Iris pigment epithelial cell (primary cell): ENCODE measurements at regions not wholly inside any gene's neighbourhood (a gene's known extent, or its start where the extent isn't known, plus 50 kb on each side); places are given as distances from the start of the nearest gene placed in this dataset.

ENCODE experiments used
- DNase-seq: peaks from one replicate; pipeline ENCODE4 v3.0.0-alpha.2; 2011; ENCODE audit warnings: low read depth

DNA sequence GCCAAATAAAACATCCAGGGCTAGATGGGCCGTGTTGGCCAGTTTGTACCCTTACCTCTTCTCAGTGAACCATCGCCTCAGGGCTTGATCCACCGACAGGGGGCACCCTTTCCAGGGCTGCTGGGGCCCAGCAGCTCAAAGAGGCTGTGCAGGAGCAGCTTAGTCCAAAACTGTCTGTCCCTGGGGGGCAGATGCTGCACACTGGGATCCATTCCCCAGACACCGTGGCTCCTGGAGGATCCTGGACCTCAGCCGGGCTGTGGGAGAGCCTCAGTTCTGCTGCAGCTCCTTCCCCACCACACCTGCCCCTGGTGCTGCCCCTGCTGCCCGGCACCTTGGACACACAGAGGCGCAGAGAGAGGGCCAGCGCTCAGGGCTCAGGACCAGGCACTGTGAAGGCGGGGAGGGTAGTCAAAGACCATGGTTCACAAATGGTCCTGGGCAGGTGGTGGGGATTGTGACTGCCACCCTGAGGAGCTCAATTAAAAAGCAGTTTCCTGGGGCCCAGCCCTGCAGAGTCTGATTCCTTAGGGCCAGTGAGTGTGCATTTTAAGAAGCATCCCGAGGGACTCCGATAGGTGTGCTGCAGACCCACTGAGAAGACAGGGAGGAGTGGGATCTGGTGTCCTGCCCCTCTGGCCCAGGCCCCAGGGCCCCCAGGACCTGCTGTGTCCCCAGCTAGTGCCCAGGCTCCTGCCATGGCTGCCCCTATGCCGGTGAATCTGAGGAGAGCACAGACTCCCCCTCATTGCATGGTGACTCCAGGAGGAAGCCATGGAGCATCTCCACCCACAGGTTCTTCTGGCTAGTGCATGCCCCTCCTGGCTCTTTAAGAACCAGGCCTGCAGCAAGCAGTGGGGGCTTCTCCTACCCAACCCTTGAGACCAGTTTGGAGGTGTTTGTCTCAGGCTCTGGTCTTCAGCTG, 86.5 kb upstream of the PRR20G start:
- no peak for DNase-seq

DNA sequence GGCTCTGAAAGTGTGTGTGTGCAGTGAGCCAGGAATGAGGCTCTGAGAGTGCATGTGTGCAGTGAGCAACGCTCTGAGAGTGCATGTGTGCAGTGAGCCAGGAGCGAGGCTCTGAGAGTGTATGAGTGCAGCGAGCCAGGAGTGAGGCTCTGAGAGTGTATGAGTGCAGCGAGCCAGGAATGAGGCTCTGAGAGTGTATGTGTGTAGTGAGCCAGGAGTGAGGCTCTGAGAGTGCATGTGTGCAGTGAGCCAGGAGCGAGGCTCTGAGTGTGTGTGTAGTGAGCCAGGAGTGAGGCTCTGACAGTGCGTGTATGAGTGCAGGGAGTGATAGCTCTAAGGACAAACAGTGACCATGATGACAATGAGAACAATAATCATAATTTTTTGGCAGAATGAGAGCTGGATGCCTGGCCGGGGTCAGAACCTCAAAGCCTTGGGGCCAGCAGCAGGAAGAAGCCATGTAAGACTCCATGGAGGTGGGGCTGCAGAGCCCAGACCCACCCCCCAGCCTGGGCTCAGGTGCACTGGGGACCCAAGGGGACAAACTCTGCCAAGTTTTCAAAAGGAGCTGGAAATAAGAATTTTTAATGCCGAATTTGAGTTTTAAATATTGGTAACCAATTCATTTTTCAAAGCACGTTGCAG, 85.7 kb upstream of the PRR20G start:
- DNase-seq, result no peak

- DNase-seq, result no peak
Observed at GRCh38 chr3:127371846-127372245, 84.0 kb upstream of the PRR20G start.

- no peak for DNase-seq
Observed at GRCh38 chr3:127371334-127371733, 83.5 kb upstream of the PRR20G start.

- DNase-seq, result no peak
Observed at GRCh38 chr3:127370906-127371305, 83.1 kb upstream of the PRR20G start.

DNA sequence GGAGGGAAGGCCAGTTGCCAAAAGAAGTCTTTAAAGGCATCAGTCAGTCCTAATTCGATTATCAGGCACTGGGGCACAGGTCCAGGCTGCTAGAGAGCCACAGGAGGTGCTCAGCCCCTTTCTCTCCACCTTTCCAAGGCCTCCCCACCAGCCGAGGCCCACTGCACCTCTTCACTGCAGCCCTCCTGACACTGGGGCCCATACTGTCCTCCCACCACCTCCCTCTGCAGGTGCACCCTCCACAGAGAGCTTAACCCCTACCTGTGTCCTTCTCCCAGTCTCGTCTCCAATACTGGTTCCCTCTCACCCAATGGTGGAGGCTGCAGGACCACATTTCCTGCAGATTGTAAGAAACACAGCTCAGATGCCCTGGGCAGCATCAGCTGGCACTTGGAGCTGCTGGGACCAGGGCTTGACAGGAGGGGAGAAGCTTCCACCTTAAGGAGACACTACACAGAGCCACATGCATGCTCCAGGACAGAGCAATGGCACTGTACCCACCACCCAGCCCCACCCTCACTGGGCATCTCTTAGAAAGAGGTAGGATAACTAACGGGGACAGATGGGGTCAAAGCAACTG, 81.6 kb upstream of the PRR20G start:
- no peak for DNase-seq

DNA sequence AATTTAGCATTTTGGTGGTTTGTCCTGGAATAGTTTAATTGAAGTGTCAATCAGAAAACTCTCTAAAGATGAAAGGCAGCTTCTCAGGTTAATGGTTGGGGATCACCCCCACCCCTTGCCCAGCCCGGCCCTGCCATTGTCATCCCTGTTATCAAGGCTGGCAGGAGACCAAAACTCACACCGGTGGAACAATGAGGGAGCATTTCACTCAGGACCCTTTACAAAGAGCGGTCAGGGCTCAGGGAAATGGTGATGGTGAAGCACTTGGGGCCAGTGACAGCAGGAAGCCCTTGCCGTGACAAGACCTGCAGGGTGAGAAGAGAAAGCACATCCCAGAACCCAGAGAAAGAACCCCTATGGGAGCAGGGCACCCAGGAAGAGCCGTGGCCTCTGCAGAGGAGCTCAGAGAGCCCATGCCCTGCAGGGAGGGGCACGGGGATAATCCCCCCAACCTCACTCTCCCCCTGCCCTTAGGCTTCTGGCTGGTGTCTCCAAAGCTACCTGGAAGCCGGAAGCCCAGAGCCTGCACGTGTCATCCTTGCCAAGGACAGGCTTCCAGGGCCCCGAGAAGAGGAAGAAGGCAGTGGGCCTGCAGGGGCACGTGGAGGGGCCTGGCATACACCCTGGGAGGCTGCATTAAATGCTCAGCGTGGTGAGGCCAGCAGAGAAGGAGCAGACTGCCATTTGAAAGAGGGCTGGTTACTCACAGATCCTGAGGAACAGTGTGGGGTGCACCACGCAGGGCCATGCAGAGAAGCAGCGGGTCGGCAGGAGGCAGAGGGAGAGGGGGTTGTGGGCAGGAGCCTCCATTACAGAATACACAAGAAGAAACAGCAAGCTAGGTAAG, 80.6 kb upstream of the PRR20G start:
- DNase-seq, result no peak

GRCh38 chr3:127367593-127367992, 79.7 kb upstream of the PRR20G start:
- DNase-seq, result no peak

- no peak for DNase-seq
Observed at GRCh38 chr3:127366383-127366782, 78.5 kb upstream of the PRR20G start.

DNA sequence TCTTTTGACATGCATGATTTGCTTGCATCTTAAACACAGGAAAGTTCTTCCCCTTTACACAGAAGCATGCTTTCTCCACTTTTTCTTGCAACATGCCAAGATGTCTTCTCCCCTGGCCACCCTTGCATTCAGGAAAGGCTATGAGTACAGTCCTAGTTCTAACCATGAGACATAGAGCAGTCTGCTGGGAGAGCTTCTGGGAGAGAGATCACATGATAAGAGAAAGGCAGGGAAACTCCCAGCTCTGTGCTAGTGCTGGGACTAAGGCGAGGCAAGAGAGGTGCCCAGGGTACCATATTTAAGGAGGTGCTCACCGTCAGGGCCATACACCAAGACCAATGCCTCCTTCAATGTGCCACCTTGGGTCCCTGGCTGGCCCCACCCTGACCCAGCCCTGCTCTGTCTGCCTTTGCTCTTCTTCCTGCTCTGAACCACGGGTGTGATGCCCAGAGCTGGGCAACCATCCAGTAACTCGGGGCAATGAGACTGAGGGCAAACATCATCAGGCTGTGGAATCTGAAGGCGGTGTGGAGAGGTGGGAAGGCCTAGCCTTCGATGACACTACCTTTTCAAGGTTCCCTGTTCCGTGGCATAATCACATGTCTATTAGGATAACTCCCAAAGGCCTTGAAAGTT, 77.4 kb upstream of the PRR20G start:
- no peak for DNase-seq

GRCh38 chr3:127363891-127364290, 76.0 kb upstream of the PRR20G start:
- no peak for DNase-seq

- no peak for DNase-seq
Observed at GRCh38 chr3:127363171-127363570, 75.3 kb upstream of the PRR20G start.

- DNase-seq, result no peak
Observed at GRCh38 chr3:127360647-127361046, 72.8 kb upstream of the PRR20G start.

- no peak for DNase-seq
Observed at GRCh38 chr3:127358641-127359040, 70.8 kb upstream of the PRR20G start.

GRCh38 chr3:127356381-127356780, 68.5 kb upstream of the PRR20G start:
- DNase-seq, result no peak

DNA sequence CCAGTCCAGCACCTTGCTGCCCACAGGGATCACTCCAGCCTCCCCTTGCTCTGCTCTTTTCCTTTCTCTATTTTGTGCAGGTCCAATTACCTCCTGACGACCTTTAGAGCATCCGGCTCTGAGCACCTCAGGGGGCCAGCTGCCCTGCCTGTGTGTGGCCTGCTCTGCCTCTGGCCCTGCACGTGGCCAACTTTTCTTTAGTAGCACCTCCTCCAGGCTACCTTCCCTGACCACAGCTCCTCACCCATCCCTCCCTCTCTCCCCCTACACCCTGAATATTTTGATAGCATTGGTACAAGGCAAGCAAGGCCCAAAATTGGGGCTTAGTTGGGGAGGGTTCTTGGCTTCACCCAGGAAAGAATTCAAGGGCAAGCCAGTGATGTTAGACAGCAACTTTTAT, 66.9 kb upstream of the PRR20G start:
- no peak for DNase-seq

GRCh38 chr3:127352612-127353011, 64.8 kb upstream of the PRR20G start:
- DNase-seq, result no peak

DNA sequence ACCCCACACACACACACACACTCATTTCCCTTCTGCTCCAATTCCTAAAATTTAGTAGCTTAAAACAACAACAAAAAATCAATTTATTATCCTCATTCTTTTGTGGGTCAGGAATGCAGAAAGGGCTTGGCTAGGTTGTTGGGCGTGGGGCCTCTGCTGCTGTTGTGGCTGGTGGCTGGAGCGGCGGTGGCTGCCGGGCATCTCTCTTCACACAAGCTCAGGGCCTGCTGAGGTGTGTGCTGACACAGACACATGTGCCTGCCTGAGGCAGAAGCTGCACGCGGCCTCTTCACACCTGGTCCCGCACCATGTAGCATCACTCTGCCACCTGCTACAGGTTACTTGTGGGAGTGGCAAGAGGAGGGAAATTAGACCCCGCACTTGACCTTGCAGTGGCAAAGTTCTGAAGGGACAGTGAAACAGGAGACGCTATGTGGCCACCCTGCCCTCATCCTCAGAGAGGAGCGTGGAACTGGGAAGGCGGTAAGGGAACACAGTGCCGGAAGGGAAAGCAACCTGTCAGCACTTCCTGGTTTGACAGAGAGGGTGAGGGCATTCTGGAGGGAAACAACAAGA, 64.0 kb upstream of the PRR20G start:
- no peak for DNase-seq

GRCh38 chr3:127351321-127351720, 63.5 kb upstream of the PRR20G start:
- no peak for DNase-seq

GRCh38 chr3:127350172-127351050, 62.6 kb upstream of the PRR20G start:
- DNase-seq, result no peak
